LoVo (cell line): ENCODE measurements at regions not wholly inside any gene's neighbourhood (a gene's known extent, or its start where the extent isn't known, plus 50 kb on each side); places are given as distances from the start of the nearest gene placed in this dataset.

ENCODE experiments used
- DNase-seq: peaks from one replicate; pipeline ENCODE4 v3.0.0-alpha.2; 2016; ENCODE audit warnings: low spot score

- no peak for DNase-seq
Measured at GRCh38 chr4:22020129-22020528, 71.6 kb upstream of the KCNIP4 start.

- no peak for DNase-seq
Measured at GRCh38 chr4:22019676-22020075, 71.1 kb upstream of the KCNIP4 start.

GRCh38 chr4:22014222-22014741, 65.7 kb upstream of the KCNIP4 start:
- no peak for DNase-seq

GRCh38 chr4:22003878-22004277, 55.3 kb upstream of the KCNIP4 start:
- no peak for DNase-seq
